Stimulated activated CD8-positive, alpha-beta memory T cell treated with anti-CD3 and anti-CD28 coated beads, Interleukin-15, amount 100 ng/mL, for 1 hour (primary cell): ENCODE measurements at regions not wholly inside any gene's neighbourhood (a gene's known extent, or its start where the extent isn't known, plus 50 kb on each side); places are given as distances from the start of the nearest gene placed in this dataset.

Experiments used
- DNase-seq: peaks from one replicate; pipeline ENCODE4 v3.0.0-alpha.2; 2020; ENCODE audit warnings: low read depth

DNA sequence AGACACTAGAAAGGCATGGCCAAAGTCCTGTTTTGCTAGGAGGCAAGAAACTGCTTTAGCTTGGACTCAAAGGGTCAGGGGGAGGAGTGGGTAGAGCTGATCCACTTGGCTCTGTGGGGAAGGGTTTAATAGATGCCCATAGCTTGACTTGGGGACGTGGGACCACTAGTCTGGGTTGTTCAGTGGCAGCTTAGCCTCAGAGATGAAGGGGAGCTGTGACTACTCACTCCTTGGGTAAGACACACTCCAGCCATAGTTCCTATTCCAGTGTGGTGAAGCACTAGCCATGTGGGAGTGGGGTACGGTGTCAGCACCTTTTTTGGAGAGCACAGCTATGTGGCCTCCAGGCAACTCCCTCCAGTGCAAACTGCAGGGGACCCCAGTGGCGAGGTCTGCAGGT lies 257.3 kb downstream of the TMEM121 start:
- no peak for DNase-seq

DNA sequence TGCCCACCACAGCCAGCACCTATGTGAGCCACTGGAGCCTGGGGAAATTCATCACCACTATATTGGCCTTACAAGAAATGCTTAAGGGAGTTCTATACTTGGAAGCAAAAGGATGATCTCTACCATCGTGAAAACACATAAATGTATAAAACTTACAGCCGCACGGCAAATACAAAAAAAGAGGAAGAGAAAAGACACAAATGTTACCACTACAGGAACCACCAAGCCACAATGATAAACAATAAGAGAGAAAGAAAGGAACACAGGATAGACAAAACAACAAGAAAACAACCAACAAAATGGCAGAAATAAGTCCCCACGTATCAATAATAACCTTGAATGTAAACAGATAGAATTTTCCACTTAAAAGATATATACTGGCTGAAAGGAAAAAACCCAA lies 267.5 kb downstream of the TMEM121 start:
- no peak for DNase-seq

GRCh38 chr14:105797546-105797945 lies 271.2 kb downstream of the TMEM121 start:
- DNase-seq: no peak

- no peak for DNase-seq
These were observed 279.3 kb downstream of the TMEM121 start for GRCh38 chr14:105805701-105806100.

- no peak for DNase-seq
These were observed 280.2 kb downstream of the TMEM121 start for GRCh38 chr14:105806568-105806967.

GRCh38 chr14:105817971-105818711 lies 291.8 kb downstream of the TMEM121 start:
- no peak for DNase-seq

GRCh38 chr14:105818712-105819005 lies 292.3 kb downstream of the TMEM121 start:
- no peak for DNase-seq

DNA sequence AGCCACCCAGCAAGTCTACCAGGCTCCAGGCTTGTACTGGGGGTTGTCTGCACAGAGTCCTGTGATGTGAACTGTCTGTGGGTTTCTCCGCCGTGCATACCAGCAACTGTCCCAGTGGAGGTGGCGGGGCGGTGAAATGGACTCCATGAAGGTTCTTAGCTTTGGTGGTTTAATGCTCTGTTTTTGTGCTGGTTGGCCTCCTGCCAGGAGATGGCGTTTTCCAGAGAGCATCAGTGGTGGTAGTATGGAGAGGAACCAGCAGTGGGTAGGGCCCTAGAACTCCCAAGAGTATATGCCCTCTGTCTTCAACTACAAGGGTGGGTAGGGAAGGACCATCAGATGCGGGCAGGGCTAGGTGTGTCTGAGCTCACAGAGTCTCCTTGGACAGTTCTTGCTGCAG lies 303.8 kb downstream of the TMEM121 start:
- DNase-seq: no peak

GRCh38 chr14:105836160-105836559 lies 309.8 kb downstream of the TMEM121 start:
- DNase-seq: no peak

DNA sequence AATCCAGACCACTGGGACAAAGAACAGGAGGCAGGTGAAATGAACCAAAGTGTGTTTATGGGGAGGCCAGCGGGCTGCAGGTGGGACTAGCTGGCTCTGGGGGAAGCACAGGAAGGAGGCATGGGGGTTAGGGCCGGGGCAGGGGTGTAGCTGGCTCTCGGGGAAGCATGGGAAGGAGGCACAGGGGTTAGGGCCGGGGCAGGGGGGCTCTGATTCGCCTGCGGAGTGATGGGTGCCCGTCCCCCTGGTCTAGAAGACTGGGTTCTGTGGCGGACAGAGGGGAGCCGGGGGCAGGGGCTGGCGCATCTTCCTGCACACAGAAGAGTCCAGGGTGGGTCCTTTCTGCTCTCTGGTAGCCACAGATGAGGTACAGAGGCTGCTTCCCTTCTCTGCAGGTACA lies 310.3 kb downstream of the TMEM121 start:
- no peak for DNase-seq

DNA sequence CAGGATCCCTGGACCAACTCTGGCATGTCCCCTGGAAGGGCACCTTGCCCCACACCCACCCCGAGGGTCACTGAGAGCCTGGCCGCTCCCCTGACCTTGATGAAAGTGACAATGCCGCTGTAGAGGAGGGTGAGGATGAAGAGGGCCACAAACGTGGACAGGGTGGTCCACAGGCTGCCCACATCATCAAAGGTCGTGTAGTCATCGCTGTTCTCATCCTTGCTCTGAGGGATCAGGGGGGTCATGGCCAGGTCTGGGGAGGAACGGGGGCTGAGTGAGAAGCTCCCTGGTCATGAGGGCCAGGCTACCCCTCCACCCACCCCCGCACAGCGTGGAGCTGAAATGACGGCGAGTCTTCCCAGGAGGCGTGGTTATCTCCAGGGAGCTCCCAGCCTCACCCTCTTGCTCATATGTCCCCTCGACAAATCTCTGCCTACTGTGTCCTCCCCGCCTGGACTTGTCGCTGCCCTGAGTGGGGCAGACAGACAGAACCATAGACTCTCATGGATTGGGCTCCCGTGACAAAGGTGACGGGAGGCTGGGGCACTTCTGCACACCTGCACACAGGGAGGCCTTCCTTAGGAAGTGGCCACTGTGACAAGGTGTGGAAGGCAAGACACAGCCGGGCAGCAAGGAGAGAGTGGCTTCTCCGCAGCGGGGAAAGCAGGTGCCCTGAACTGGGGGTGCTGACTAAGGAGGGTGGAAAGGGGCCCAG lies 311.1 kb downstream of the TMEM121 start:
- no peak for DNase-seq

DNA sequence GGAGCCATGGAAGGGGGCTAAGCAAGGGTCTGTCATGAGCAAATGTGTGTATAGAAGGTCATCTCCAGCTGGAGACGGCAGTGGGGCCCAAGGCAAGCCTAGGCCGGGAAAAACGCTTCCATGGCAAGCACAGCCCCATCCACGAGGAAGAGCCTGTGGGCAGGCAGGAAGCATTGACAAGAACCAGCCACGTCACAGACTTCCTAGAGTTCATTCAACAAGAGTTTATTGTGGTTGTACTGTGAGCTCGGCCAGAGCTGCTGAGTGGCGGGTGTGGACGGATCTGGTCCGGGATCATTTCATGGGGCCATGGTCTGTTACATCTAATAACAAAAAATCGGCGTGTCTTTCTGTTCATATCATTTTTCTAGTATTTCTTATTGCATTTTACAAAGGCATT lies 311.7 kb downstream of the TMEM121 start:
- no peak for DNase-seq

GRCh38 chr14:105838591-105839424 lies 312.4 kb downstream of the TMEM121 start:
- DNase-seq: no peak

- DNase-seq: no peak
These were observed 313.3 kb downstream of the TMEM121 start for GRCh38 chr14:105839425-105840265.

DNA sequence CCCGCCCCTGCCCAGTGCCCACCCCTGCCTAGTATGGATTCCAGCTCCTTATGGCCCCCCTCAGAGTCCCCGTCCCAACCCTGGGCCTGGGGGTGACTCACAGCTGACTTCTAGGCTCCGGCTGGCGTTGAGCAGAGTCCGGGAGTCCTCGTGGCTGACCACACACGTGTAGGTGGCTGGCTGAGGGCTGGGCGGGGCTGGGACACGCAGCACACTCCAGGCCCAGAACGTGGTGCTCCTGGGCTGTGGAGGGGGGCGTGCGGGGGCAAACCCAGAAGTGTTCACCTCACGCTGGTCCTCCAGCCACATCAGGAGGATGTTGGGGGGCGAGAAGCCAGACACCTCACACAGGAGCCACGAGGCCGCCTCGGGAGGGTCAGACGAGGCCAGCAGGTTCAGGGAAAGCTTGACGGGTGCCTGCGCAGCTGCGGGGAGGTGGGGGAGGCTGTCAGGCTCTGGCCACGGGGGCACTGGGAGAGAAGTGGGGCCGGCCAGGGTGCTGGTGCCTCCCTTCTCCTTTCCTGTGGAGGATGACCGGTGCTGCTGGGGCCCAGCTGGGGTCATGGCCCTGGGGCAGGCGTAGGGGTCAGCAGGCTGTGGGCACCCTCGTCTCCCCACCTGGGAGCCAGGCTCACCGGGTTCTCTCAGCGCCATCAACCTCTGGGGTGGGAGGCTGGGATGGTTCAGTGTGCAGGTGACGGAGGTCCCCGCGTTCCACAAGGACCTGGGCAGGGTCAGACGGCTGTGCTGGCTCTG lies 314.1 kb downstream of the TMEM121 start:
- no peak for DNase-seq

DNA sequence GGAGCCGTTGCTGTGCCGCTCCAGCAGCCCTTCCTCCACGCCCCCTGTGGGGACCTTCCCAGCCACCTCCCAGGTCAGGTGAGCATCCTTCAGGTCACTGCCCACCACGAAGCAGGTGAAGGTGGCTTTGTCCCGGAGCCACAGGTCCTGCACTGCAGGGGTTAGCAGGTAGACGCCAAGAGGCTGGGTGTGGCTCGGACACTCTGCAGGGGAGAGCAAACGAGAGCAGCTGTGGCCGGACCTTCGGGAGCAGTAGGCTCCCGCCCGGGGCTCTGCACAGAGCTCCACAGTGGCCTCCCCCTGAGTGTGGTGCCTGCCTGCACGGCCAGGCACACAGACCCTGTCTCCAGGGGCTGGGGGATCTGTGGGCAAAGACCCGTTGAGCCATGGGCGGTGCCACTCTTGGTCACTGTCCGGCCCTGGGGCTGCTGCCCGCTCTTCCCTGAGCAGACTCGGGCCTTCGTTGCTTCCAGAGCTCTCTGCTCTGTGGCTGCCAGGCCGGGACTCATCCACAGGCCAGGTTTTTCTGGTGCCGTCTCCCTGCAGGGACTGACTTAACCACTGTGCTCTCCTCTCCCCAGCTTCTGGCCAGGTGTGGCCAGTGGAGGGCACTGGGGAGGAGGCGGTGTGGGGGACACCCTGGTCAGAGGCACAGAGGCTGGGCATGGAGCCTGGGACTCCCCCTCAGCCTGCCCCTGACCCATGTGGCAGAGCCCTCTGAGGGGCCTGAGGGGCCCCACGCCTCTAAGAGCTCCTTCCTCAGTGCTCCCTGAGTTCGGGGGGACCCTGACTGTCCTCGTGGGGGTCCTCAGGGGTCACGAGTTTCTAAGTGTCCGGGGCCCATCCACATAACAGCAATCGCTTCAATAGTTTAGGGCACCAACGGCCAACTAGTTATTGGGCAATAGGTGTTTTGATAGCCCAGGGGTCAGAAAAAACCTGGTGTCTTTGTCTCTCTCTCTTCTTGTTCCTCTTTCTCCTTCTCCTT lies 314.9 kb downstream of the TMEM121 start:
- DNase-seq: no peak

- DNase-seq: no peak
These were observed 315.7 kb downstream of the TMEM121 start for GRCh38 chr14:105842105-105842504.

DNA sequence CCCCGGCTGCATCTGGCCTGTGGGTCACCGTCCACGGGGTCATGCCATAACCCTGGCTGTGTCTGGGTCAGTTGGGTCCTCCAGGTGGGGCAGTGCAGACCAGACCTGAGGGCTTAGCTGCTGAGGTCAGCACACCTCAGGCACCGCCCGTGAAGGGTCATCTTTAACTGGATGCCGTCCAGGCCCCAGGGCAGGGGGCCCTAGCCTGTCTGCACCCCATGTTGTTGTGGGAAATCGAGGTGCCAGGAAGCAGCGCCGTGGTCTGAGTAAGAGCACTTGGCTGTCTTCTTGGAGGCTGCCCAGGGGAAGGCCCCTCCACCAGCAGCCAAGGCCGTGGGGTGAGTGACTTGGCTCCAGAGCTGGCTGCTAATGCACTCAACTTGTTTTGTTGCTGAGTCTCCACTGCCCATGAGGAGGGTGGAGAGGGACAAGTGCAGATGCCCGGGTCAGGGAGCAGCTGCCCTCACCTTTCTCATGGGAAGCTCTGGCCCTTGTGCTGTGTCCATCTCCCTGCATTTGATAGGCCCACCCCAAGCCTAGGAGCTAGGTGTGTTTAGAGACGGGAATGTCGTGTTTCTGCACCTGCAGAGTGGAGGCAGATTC lies 317.2 kb downstream of the TMEM121 start:
- no peak for DNase-seq

GRCh38 chr14:105844047-105844630 lies 317.8 kb downstream of the TMEM121 start:
- no peak for DNase-seq
